GM12878 (cell line): ENCODE measurements at regions not wholly inside any gene's neighbourhood (a gene's known extent, or its start where the extent isn't known, plus 50 kb on each side); places are given as distances from the start of the nearest gene placed in this dataset.

Experiments used
- ATAC-seq: fragments of 200-7000 bp; cut with Tn5 transposase; 3 replicates; pipeline ENCODE4 v1.9.1; 2020; ENCODE audit warnings: mild to moderate bottlenecking, moderate library complexity
- BruUV-seq: library from RNA; stranded (reverse); fragments of 400-500 nt; replicated peaks from 2 replicates; lab custom pipeline; 2021; lab: Mats Ljungman, UMichigan
- CTCF ChIA-PET: fragments of 300-600 bp; sonication (Branson Sonifier 250); formaldehyde crosslinking; extraction: SDS; loops from one replicate; lab custom pipeline; 2021; ENCODE audit warnings: inconsistent platforms; lab: Yijun Ruan, JAX
- POLR2A ChIA-PET: fragments of 350-600 bp; formaldehyde crosslinking; extraction: SDS; loops from one replicate; lab custom pipeline; 2021; ENCODE audit warnings: inconsistent platforms; lab: Charles Lee
- RAD21 ChIA-PET: fragments of 300-600 bp; sonication (Branson Sonifier 250); formaldehyde crosslinking; loops from one replicate; lab custom pipeline; 2023; ENCODE audit warnings: antibody characterized with exemption; ENCODE audit not compliant: unreplicated experiment; lab: Charles Lee
- SMC1A ChIA-PET: fragments of 300-600 bp; sonication (Branson Sonifier 250); formaldehyde crosslinking; loops from one replicate; lab custom pipeline; 2023; ENCODE audit not compliant: unreplicated experiment, uncharacterized antibody; lab: Charles Lee
- DNase-seq: peaks from one replicate; pipeline ENCODE4 v3.0.0-alpha.2; 2011; ENCODE audit warnings: low read depth, low spot score
- FAIRE-seq: peaks from 3 replicates; lab custom pipeline; 2011; peaks lifted over from hg19 to GRCh38; lab: Jason Lieb, UNC
- H2AFZ ChIP-seq: 2 replicates; pipeline ENCODE4 v1.6.0; 2011; ENCODE audit warnings: low read depth, low read length, control low read depth; ENCODE audit not compliant: control insufficient read depth
- H3K27ac ChIP-seq: 2 replicates; pipeline ENCODE4 v1.5.1; 2011; ENCODE audit warnings: control low read depth; ENCODE audit not compliant: control insufficient read depth, insufficient read depth
- H3K27me3 ChIP-seq, 2 experiments: replicated peaks in 1 of 2; 2 replicates each; pipeline versions ENCODE4 v1.6.0 to v1.6.1; 2011; ENCODE audit warnings: low read length in 1 of 2; ENCODE audit not compliant: control insufficient read depth in 2 of 2, insufficient read depth in 2 of 2
- H3K36me3 ChIP-seq, 2 experiments: 2 replicates each; pipeline ENCODE4 v1.5.1; 2011; ENCODE audit warnings: low read length in 1 of 2; ENCODE audit not compliant: control insufficient read depth in 2 of 2, insufficient read depth in 2 of 2
- H3K4me1 ChIP-seq: 2 replicates; pipeline ENCODE4 v1.6.1; 2011; ENCODE audit warnings: mild to moderate bottlenecking, low read length, moderate library complexity, mixed read lengths; ENCODE audit not compliant: control insufficient read depth, insufficient read depth
- H3K4me2 ChIP-seq: 2 replicates; pipeline ENCODE4 v1.6.0; 2011; ENCODE audit warnings: control low read depth; ENCODE audit not compliant: control insufficient read depth, insufficient read depth
- H3K4me3 ChIP-seq: fragments of 200-600 bp; sonication (generic); 2 replicates; pipeline ENCODE4 v1.5.1; 2016
- H3K79me2 ChIP-seq: 2 replicates; pipeline ENCODE4 v1.6.0; 2011; ENCODE audit warnings: low read length; ENCODE audit not compliant: control insufficient read depth, insufficient read depth
- H3K9ac ChIP-seq: 2 replicates; pipeline ENCODE4 v1.8.0; 2011; ENCODE audit warnings: low read length, control low read depth, mixed read lengths; ENCODE audit not compliant: control insufficient read depth, insufficient read depth
- H3K9me3 ChIP-seq: replicated peaks from 3 replicates; pipeline ENCODE4 v1.5.1; 2011; ENCODE audit warnings: mild to moderate bottlenecking, low read length; ENCODE audit not compliant: control insufficient read depth, insufficient read depth
- H4K20me1 ChIP-seq: 2 replicates; pipeline ENCODE4 v1.6.0; 2011; ENCODE audit not compliant: control insufficient read depth, insufficient read depth
- ASH2L ChIP-seq: fragments of 300-600, 200-600 bp; sonication (generic); IDR thresholded peaks from 2 replicates; pipeline ENCODE4 v1.6.1; 2017; ENCODE audit warnings: low read depth, mild to moderate bottlenecking, borderline replicate concordance
- CEBPB ChIP-seq, 2 experiments: fragments of 150-350 bp in 1 of 2; IDR thresholded peaks; 2 replicates each; pipeline ENCODE4 v1.6.1; 2012 to 2014; ENCODE audit warnings: low read depth in 2 of 2, low read length in 2 of 2, borderline replicate concordance in 1 of 2, inconsistent platforms in 1 of 2
- EED ChIP-seq: sonication (generic); IDR thresholded peaks from 2 replicates; pipeline ENCODE4 v1.6.1; 2016; ENCODE audit warnings: antibody characterized with exemption, low read depth
- HDAC6 ChIP-seq: fragments of 200-600 bp; sonication (generic); IDR thresholded peaks from one replicate; pipeline ENCODE4 v1.8.0; 2017; ENCODE audit warnings: antibody characterized with exemption; ENCODE audit not compliant: unreplicated experiment
- POLR2A ChIP-seq: IDR thresholded peaks from 2 replicates; pipeline ENCODE4 v1.6.1; 2011; ENCODE audit warnings: low read depth, mild to moderate bottlenecking, low read length
- SIX5 ChIP-seq: IDR thresholded peaks from 2 replicates; pipeline ENCODE4 v1.6.1; 2011; ENCODE audit warnings: mild to moderate bottlenecking, low read depth, low read length, moderate library complexity; ENCODE audit not compliant: severe bottlenecking
- ZNF274 ChIP-seq: IDR thresholded peaks from one replicate; pipeline ENCODE4 v1.8.0; 2011; ENCODE audit not compliant: insufficient read length, insufficient read depth
- WGBS: methylation state at CpG from one replicate; pipeline ENCODE4 v1.1.6; 2016; ENCODE audit warnings: low lambda C conversion rate; ENCODE audit not compliant: insufficient replicate concordance, insufficient coverage; ENCODE audit errors: missing lambda C conversion rate; 5-methylcytosine and 5-hydroxymethylcytosine counted together
- in situ Hi-C: fragments of 300-500 bp; cut with MboI; formaldehyde crosslinking; loops from 9 replicates; pipeline ENCODE4 v1.14.3; 2018; ENCODE audit warnings: mixed read lengths
- intact Hi-C: fragments of 100-400 bp; cut with micrococcal nuclease; formaldehyde crosslinking; loops from one replicate; pipeline ENCODE4 v1.14.2; 2022; ENCODE audit not compliant: unreplicated experiment
- TF ChIP-seq, protein P1 (sequence below): fragments of 450-650 bp; IDR thresholded peaks from 2 replicates; pipeline ENCODE4 v1.6.1; 2017; ENCODE audit warnings: mild to moderate bottlenecking, low read depth, inconsistent platforms; ENCODE audit not compliant: poor library complexity, severe bottlenecking
- TF ChIP-seq, protein P2 (sequence below): IDR thresholded peaks from 2 replicates; pipeline ENCODE4 v1.6.1; 2011; ENCODE audit warnings: borderline replicate concordance, low read depth, mild to moderate bottlenecking, moderate library complexity, low read length; ENCODE audit not compliant: insufficient read depth, poor library complexity, severe bottlenecking
- TF ChIP-seq, protein P3 (sequence below): IDR thresholded peaks from 2 replicates; pipeline ENCODE4 v1.6.1; 2012; ENCODE audit warnings: low read depth, low read length, improper control_type of control experiment
- TF ChIP-seq, protein P4 (sequence below): IDR thresholded peaks from 2 replicates; pipeline ENCODE4 v1.6.1; 2012; ENCODE audit warnings: improper control_type of control experiment, low read depth, low read length; ENCODE audit not compliant: insufficient replicate concordance

GRCh38 chr12:19882346-19882745, 443.1 kb downstream of the AEBP2 start:
- TF ChIP-seq, protein P1, sequence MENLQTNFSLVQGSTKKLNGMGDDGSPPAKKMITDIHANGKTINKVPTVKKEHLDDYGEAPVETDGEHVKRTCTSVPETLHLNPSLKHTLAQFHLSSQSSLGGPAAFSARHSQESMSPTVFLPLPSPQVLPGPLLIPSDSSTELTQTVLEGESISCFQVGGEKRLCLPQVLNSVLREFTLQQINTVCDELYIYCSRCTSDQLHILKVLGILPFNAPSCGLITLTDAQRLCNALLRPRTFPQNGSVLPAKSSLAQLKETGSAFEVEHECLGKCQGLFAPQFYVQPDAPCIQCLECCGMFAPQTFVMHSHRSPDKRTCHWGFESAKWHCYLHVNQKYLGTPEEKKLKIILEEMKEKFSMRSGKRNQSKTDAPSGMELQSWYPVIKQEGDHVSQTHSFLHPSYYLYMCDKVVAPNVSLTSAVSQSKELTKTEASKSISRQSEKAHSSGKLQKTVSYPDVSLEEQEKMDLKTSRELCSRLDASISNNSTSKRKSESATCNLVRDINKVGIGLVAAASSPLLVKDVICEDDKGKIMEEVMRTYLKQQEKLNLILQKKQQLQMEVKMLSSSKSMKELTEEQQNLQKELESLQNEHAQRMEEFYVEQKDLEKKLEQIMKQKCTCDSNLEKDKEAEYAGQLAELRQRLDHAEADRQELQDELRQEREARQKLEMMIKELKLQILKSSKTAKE = no peak
- TF ChIP-seq, protein P2, sequence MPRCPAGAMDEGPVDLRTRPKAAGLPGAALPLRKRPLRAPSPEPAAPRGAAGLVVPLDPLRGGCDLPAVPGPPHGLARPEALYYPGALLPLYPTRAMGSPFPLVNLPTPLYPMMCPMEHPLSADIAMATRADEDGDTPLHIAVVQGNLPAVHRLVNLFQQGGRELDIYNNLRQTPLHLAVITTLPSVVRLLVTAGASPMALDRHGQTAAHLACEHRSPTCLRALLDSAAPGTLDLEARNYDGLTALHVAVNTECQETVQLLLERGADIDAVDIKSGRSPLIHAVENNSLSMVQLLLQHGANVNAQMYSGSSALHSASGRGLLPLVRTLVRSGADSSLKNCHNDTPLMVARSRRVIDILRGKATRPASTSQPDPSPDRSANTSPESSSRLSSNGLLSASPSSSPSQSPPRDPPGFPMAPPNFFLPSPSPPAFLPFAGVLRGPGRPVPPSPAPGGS = no peak
- no peak for TF ChIP-seq SIX5
- TF ChIP-seq EED = no peak
- TF ChIP-seq, protein P3, sequence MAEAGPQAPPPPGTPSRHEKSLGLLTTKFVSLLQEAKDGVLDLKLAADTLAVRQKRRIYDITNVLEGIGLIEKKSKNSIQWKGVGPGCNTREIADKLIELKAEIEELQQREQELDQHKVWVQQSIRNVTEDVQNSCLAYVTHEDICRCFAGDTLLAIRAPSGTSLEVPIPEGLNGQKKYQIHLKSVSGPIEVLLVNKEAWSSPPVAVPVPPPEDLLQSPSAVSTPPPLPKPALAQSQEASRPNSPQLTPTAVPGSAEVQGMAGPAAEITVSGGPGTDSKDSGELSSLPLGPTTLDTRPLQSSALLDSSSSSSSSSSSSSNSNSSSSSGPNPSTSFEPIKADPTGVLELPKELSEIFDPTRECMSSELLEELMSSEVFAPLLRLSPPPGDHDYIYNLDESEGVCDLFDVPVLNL = no peak
- TF ChIP-seq ASH2L = no peak
- no peak for TF ChIP-seq POLR2A
- TF ChIP-seq, protein P4, sequence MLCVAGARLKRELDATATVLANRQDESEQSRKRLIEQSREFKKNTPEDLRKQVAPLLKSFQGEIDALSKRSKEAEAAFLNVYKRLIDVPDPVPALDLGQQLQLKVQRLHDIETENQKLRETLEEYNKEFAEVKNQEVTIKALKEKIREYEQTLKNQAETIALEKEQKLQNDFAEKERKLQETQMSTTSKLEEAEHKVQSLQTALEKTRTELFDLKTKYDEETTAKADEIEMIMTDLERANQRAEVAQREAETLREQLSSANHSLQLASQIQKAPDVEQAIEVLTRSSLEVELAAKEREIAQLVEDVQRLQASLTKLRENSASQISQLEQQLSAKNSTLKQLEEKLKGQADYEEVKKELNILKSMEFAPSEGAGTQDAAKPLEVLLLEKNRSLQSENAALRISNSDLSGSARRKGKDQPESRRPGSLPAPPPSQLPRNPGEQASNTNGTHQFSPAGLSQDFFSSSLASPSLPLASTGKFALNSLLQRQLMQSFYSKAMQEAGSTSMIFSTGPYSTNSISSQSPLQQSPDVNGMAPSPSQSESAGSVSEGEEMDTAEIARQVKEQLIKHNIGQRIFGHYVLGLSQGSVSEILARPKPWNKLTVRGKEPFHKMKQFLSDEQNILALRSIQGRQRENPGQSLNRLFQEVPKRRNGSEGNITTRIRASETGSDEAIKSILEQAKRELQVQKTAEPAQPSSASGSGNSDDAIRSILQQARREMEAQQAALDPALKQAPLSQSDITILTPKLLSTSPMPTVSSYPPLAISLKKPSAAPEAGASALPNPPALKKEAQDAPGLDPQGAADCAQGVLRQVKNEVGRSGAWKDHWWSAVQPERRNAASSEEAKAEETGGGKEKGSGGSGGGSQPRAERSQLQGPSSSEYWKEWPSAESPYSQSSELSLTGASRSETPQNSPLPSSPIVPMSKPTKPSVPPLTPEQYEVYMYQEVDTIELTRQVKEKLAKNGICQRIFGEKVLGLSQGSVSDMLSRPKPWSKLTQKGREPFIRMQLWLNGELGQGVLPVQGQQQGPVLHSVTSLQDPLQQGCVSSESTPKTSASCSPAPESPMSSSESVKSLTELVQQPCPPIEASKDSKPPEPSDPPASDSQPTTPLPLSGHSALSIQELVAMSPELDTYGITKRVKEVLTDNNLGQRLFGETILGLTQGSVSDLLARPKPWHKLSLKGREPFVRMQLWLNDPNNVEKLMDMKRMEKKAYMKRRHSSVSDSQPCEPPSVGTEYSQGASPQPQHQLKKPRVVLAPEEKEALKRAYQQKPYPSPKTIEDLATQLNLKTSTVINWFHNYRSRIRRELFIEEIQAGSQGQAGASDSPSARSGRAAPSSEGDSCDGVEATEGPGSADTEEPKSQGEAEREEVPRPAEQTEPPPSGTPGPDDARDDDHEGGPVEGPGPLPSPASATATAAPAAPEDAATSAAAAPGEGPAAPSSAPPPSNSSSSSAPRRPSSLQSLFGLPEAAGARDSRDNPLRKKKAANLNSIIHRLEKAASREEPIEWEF = no peak
- no peak for TF ChIP-seq CEBPB (IDR thresholded peaks at IDR 0.05; ENCODE audit: borderline replicate concordance in 1 of 2, low read depth in 2 of 2, low read length in 2 of 2)
- no peak for TF ChIP-seq ZNF274
- TF ChIP-seq HDAC6 = no peak
- Histone ChIP-seq H3K9ac (no peak overlapping the region), H3K27me3 (no peaks in the 10 kb centered on the region), H3K27ac (no peak overlapping the region), H3K9me3 (no peaks in the 10 kb centered on the region), H3K4me1 (no peaks in the 10 kb centered on the region), H3K79me2 (no peaks in the 10 kb centered on the region), H3K36me3 (no peaks in the 10 kb centered on the region), H3K4me2 (no peak overlapping the region), H2AFZ (no peak overlapping the region), H4K20me1 (no peaks in the 10 kb centered on the region), H3K4me3 (no peak overlapping the region)
- no peak for FAIRE-seq
- SMC1A ChIA-PET = interaction anchor here (0.6 to 1.6 kb wide), 2 partner anchors 11 to 15 kb away, joined by 3 to 4 read pairs; no protein-coding TSS in a partner anchor
- DNase-seq = no peak
- CTCF ChIA-PET = no interaction called here
- RAD21 ChIA-PET = no interaction called here
- in situ Hi-C loops = no loop called here
- intact Hi-C loops = no loop called here
- ATAC-seq = no peak
- BruUV-seq = no TSS peak
- WGBS = 51% methylated on average over 3 of the region's 3 CpGs
- POLR2A ChIA-PET = no interaction called here
